Rectal smooth muscle tissue (tissue), 1 donor: ENCODE measurements at regions not wholly inside any gene's neighbourhood (a gene's known extent, or its start where the extent isn't known, plus 50 kb on each side); places are given as distances from the start of the nearest gene placed in this dataset.

ENCODE experiments used
- H3K27ac ChIP-seq: one replicate; pipeline ENCODE4 v1.7.0; 2013; ENCODE audit warnings: low read depth, low read length, inconsistent platforms
- H3K27me3 ChIP-seq: one replicate; pipeline ENCODE4 v1.7.0; 2013; ENCODE audit warnings: low read length; ENCODE audit not compliant: control insufficient read depth, insufficient read depth
- H3K36me3 ChIP-seq: one replicate; pipeline ENCODE4 v1.7.0; 2013; ENCODE audit warnings: low read length; ENCODE audit not compliant: control insufficient read depth, insufficient read depth
- H3K4me1 ChIP-seq: one replicate; pipeline ENCODE4 v1.7.0; 2013; ENCODE audit warnings: low read length; ENCODE audit not compliant: control insufficient read depth, insufficient read depth
- H3K4me3 ChIP-seq: one replicate; pipeline ENCODE4 v1.7.0; 2013; ENCODE audit warnings: low read length
- H3K9ac ChIP-seq: one replicate; pipeline ENCODE4 v1.7.0; 2013; ENCODE audit warnings: low read length

- no peak overlapping the region for H3K27ac ChIP-seq
- no peaks in the 10 kb centered on the region for H3K36me3 ChIP-seq
- no peaks in the 10 kb centered on the region for H3K27me3 ChIP-seq
- no peaks in the 10 kb centered on the region for H3K4me1 ChIP-seq
- no peak overlapping the region for H3K9ac ChIP-seq
- H3K4me3 ChIP-seq, result no peak overlapping the region
Measured at GRCh38 chr1:25001125-25001915, 71.2 kb upstream of the RUNX3 start.

DNA sequence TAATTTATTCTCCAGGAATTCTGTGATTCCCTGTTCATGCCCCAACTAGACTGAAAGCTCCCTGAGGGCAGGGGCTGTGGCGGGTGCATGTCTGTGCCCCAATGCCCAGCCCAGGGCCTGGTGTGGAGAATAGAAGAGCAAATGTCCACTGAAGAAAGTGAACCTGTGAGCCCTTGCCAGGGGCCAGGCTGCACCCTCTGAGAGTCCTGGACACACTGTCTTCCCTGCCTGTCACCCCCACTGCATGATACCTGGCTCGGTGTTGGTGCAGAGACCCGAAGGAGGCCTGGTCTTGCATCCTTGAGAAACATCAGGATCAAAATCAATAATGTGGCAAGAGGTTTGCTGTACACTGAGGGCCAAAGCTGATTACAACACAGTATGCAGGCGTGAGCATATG is 69.8 kb upstream of the RUNX3 start:
- Histone ChIP-seq H3K9ac (no peak overlapping the region), H3K4me3 (no peak overlapping the region), H3K4me1 (no peaks in the 10 kb centered on the region), H3K36me3 (no peaks in the 10 kb centered on the region), H3K27ac (no peak overlapping the region), H3K27me3 (no peaks in the 10 kb centered on the region)

- H3K36me3 ChIP-seq, result no peaks in the 10 kb centered on the region
- no peak overlapping the region for H3K9ac ChIP-seq
- H3K4me1 ChIP-seq, result no peaks in the 10 kb centered on the region
- H3K4me3 ChIP-seq, result no peak overlapping the region
- no peak overlapping the region for H3K27ac ChIP-seq
- no peaks in the 10 kb centered on the region for H3K27me3 ChIP-seq
Measured at GRCh38 chr1:24999426-24999825, 69.3 kb upstream of the RUNX3 start.

GRCh38 chr1:24998563-24999245 is 68.6 kb upstream of the RUNX3 start:
- Histone ChIP-seq H3K27ac (no peak overlapping the region), H3K27me3 (no peaks in the 10 kb centered on the region), H3K9ac (no peak overlapping the region), H3K4me3 (no peak overlapping the region), H3K36me3 (no peaks in the 10 kb centered on the region), H3K4me1 (no peaks in the 10 kb centered on the region)

GRCh38 chr1:24996983-24997893 is 67.2 kb upstream of the RUNX3 start:
- no peaks in the 10 kb centered on the region for H3K36me3 ChIP-seq
- no peak overlapping the region for H3K9ac ChIP-seq
- no peak overlapping the region for H3K4me3 ChIP-seq
- no peaks in the 10 kb centered on the region for H3K4me1 ChIP-seq
- H3K27ac ChIP-seq, result no peak overlapping the region
- H3K27me3 ChIP-seq, result no peaks in the 10 kb centered on the region

GRCh38 chr1:24996456-24996855 is 66.4 kb upstream of the RUNX3 start:
- no peak overlapping the region for H3K4me3 ChIP-seq
- no peak overlapping the region for H3K27ac ChIP-seq
- H3K9ac ChIP-seq, result no peak overlapping the region
- H3K36me3 ChIP-seq, result no peaks in the 10 kb centered on the region
- peaks cover 3% of the 10 kb centered on the region for H3K27me3 ChIP-seq
- H3K4me1 ChIP-seq, result no peaks in the 10 kb centered on the region

GRCh38 chr1:24995661-24996060 is 65.6 kb upstream of the RUNX3 start:
- Histone ChIP-seq H3K4me3 (no peak overlapping the region), H3K36me3 (no peaks in the 10 kb centered on the region), H3K27ac (no peak overlapping the region), H3K27me3 (peaks cover 3% of the 10 kb centered on the region), H3K9ac (no peak overlapping the region), H3K4me1 (no peaks in the 10 kb centered on the region)

DNA sequence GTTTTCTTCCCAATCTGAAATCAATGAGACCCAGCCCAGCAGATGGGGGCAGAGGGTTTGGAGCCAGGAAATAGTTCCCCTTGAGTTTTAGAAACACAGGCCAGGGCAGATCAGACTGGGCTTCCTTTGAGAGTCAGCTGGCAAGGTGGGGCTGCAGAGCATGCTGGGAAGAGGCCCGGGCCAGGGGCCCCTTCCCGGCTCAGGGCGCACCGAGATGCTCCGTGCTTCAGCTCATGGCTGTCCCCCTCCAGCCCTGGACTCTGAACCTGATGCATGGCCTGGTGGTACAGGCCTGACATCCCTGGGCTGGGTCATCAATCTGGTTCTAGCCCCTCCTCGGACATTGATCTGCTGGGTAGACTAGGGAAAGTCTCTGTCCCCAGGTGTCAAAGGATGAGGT is 65.1 kb upstream of the RUNX3 start:
- no peak overlapping the region for H3K4me3 ChIP-seq
- H3K9ac ChIP-seq, result no peak overlapping the region
- peaks cover 3% of the 10 kb centered on the region for H3K27me3 ChIP-seq
- no peaks in the 10 kb centered on the region for H3K4me1 ChIP-seq
- H3K27ac ChIP-seq, result no peak overlapping the region
- no peaks in the 10 kb centered on the region for H3K36me3 ChIP-seq

DNA sequence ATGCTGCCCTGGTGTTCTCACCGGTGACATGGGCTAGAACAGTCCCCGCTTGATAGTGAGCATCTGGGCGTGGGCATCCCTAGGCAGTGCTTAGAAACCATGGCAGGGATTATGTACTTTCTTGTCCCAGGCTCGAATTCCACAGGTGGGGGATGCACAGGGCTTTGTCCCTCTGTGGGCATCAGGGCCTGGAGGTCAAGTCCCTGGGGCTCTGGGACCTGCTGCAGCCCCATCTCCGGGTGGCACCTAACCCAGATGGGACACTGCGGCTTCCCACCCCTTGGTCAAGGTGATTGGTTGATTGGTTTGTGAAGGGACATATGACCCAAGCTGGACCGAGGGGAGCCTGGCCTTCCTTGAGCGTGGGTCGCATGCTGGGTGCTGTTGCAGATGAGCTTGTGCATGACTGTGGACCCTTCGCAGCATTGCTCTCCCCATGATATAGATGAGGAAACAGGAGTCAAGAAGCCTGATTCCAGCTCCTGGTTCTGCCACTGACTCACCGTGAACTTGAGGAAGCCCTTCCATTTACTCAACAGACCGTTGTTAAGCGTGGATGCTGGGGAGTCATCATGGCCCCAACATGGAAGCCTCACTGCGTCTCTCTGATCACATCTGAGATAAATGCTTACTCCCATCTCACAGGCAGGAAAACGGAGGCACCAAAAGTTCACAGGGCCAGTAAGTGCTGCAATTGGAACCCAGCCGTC is 64.0 kb upstream of the RUNX3 start:
- Histone ChIP-seq H3K9ac (no peak overlapping the region), H3K27ac (no peak overlapping the region), H3K4me1 (no peaks in the 10 kb centered on the region), H3K27me3 (peaks cover 6% of the 10 kb centered on the region), H3K36me3 (no peaks in the 10 kb centered on the region), H3K4me3 (no peak overlapping the region)

- H3K4me1 ChIP-seq, result no peaks in the 10 kb centered on the region
Measured at GRCh38 chr1:24992761-24993211, 62.7 kb upstream of the RUNX3 start.

GRCh38 chr1:24992124-24992760 is 62.2 kb upstream of the RUNX3 start:
- no peaks in the 10 kb centered on the region for H3K36me3 ChIP-seq
- H3K27ac ChIP-seq, result no peak overlapping the region
- H3K4me3 ChIP-seq, result no peak overlapping the region
- no peak overlapping the region for H3K9ac ChIP-seq
- peaks cover 6% of the 10 kb centered on the region for H3K27me3 ChIP-seq
- H3K4me1 ChIP-seq, result no peaks in the 10 kb centered on the region

More at GRCh38 chr1:24992761-24993211, 62.7 kb upstream of the RUNX3 start:
- H3K27me3 ChIP-seq, result peaks cover 6% of the 10 kb centered on the region
- no peak overlapping the region for H3K4me3 ChIP-seq
- H3K36me3 ChIP-seq, result no peaks in the 10 kb centered on the region
- H3K9ac ChIP-seq, result peak overlapping the region; percentile 3
- H3K27ac ChIP-seq, result no peak overlapping the region
